ENCODE measurements at regions not wholly inside any gene's neighbourhood (a gene's known extent, or its start where the extent isn't known, plus 50 kb on each side); places are given as distances from the start of the nearest gene placed in this dataset.

DNA sequence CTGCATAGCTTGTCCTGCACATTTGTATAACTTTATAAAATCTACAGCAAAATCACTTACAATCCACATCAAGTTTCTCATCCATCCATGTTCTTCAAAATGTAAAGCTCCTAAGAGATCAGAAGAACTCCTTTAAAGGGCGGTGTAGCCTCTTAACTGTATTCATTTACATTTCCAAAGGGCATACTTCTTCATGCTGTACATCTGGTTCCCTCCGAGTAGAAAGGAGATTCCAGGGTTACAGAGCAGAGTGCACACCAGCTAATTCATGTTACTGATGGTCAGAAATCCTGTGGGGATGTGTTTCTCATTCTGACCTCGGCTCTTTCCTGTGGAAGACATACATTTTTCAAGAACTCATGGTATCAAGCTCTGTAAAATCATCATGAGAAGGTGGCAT lies 231.8 kb downstream of the ARAP2 start:
- Histone ChIP-seq H3K9ac (ENCODE audit: extremely low read depth, insufficient read length, low read length) (no peak overlapping the region), H3K18ac (ENCODE audit: insufficient read length, low read depth, low read length) (no peak overlapping the region), H3K27ac (ENCODE audit: insufficient read length, low read depth, low read length) (no peak overlapping the region), H2BK12ac (ENCODE audit: insufficient read length, low read depth, low read length) (no peak overlapping the region), H3K4me2 (ENCODE audit: insufficient read depth, insufficient read length, low read length) (no peak overlapping the region), H2AK5ac (ENCODE audit: insufficient read length, low read length) (no peak overlapping the region), H3K9me3 (ENCODE audit: control insufficient read depth, low read depth, low read length) (no peaks in the 10 kb centered on the region), H3K14ac (ENCODE audit: insufficient read depth, low read length) (no peak overlapping the region), H3K23me2 (ENCODE audit: insufficient read length, low read depth, low read length, poor library complexity, severe bottlenecking) (no peaks in the 10 kb centered on the region), H4K5ac (ENCODE audit: insufficient read length, low read depth, low read length) (no peak overlapping the region), H2BK20ac (ENCODE audit: low read depth, low read length, poor library complexity, severe bottlenecking) (no peak overlapping the region), H2AFZ (ENCODE audit: low read length) (no peak overlapping the region), H4K91ac (ENCODE audit: insufficient read length, low read depth, low read length) (no peak overlapping the region), H2BK15ac (ENCODE audit: low read depth, low read length) (no peak overlapping the region), H3K79me1 (ENCODE audit: insufficient read depth, low read depth, low read length, poor library complexity, severe bottlenecking) (no peaks in the 10 kb centered on the region), H4K8ac (replicated peaks; ENCODE audit: insufficient read length, low read depth, low read length) (no peak overlapping the region), H3K23ac (ENCODE audit: insufficient read length, low read depth, low read length) (no peak overlapping the region), H3K4ac (ENCODE audit: low read depth, low read length) (no peak overlapping the region), H3K56ac (ENCODE audit: insufficient read length, low read depth, low read length) (no peak overlapping the region), H3T11ph (ENCODE audit: low read length) (no peak overlapping the region), H2BK5ac (ENCODE audit: insufficient read length, low read length) (no peak overlapping the region), H3K4me1 (ENCODE audit: insufficient read depth, low read length) (no peaks in the 10 kb centered on the region), H3K27me3 (ENCODE audit: insufficient read depth, low read length) (no peaks in the 10 kb centered on the region), H3K79me2 (ENCODE audit: insufficient read depth, low read length) (no peaks in the 10 kb centered on the region), H2BK120ac (ENCODE audit: low read depth, low read length, poor library complexity, severe bottlenecking) (no peak overlapping the region), H4K20me1 (ENCODE audit: control insufficient read depth, insufficient read depth, insufficient read length) (no peaks in the 10 kb centered on the region)
- Mint-ChIP-seq H3K9me3 (no peaks in the 10 kb centered on the region; a peak in 1 of 5 replicates), H3K27me3 (ENCODE audit: low read depth) (peaks cover 1% of the 10 kb centered on the region; the same call in 1 of the 2 replicates), H3K36me3 (ENCODE audit: insufficient read depth in 1 of 3, low read depth in 3 of 3) (no peaks in the 10 kb centered on the region; a peak in 1 of 7 replicates), H3K4me3 (no peak overlapping the region), H3K27ac (no peak overlapping the region), H3K4me1 (no peaks in the 10 kb centered on the region)
- DNase-seq: no peak
- no CpG with 5 or more reads among the region's 3 CpGs for WGBS (ENCODE audit: extremely low coverage, insufficient read length, low lambda C conversion rate)
- TF ChIP-seq, protein P1, sequence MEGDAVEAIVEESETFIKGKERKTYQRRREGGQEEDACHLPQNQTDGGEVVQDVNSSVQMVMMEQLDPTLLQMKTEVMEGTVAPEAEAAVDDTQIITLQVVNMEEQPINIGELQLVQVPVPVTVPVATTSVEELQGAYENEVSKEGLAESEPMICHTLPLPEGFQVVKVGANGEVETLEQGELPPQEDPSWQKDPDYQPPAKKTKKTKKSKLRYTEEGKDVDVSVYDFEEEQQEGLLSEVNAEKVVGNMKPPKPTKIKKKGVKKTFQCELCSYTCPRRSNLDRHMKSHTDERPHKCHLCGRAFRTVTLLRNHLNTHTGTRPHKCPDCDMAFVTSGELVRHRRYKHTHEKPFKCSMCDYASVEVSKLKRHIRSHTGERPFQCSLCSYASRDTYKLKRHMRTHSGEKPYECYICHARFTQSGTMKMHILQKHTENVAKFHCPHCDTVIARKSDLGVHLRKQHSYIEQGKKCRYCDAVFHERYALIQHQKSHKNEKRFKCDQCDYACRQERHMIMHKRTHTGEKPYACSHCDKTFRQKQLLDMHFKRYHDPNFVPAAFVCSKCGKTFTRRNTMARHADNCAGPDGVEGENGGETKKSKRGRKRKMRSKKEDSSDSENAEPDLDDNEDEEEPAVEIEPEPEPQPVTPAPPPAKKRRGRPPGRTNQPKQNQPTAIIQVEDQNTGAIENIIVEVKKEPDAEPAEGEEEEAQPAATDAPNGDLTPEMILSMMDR (conservative IDR thresholded peaks at IDR 0.05): no peak

Measured in H9 (cell line).